ENCODE measurements at regions not wholly inside any gene's neighbourhood (a gene's known extent, or its start where the extent isn't known, plus 50 kb on each side); places are given as distances from the start of the nearest gene placed in this dataset.

DNA sequence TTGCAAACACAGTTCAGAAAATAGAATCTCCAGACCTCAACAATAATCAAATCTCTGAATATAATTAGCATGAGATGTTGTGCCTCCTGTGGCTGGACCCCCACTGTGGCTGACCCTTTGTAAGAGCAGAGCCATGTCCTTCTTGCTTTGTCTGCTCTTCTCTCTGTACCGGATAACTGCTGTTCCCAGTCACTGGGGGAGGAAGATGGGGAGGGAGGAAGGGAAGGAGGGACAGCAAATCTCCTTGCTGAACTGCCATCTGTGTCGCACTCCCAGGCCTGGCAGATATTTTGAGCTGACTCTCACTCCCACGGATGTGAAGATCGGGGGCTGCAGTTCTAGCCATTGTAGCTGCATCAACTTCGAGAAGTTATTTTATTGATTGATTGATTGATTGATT is 319.0 kb upstream of the CXCR4 start:
- DNase-seq, result peak; percentile 29
- Histone ChIP-seq H3K9ac (no peak overlapping the region), H3K4me1 (ENCODE audit: control insufficient read depth in 1 of 2, insufficient read depth in 2 of 2, low read depth in 1 of 2, low read length in 1 of 2) (peaks cover 0 to 3% of the 10 kb centered on the region in 2 experiments; a peak in 1 of 4 replicates), H3K36me3 (replicated peaks in 1 of 2; ENCODE audit: control insufficient read depth in 1 of 2, insufficient read depth in 2 of 2, low read length in 1 of 2) (no peaks in the 10 kb centered on the region), H3K79me2 (ENCODE audit: insufficient read depth) (no peaks in the 10 kb centered on the region), H4K20me1 (ENCODE audit: insufficient read depth) (no peaks in the 10 kb centered on the region), H3K4me3 (ENCODE audit: low read depth in 2 of 2, low read length in 1 of 2) (no peak overlapping the region), H3K27ac (ENCODE audit: low read depth in 2 of 2, low read length in 1 of 2) (no peak overlapping the region), H3F3A (replicated peaks; ENCODE audit: insufficient read depth) (no peaks in the 10 kb centered on the region), H3K4me2 (no peak overlapping the region), H3K9me2 (no peaks in the 10 kb centered on the region), H3K27me3 (ENCODE audit: insufficient read depth) (no peaks in the 10 kb centered on the region), H2AFZ (ENCODE audit: low read depth) (no peak overlapping the region), H3K9me3 (no peaks in the 10 kb centered on the region)
- WGBS (ENCODE audit: low lambda C conversion rate), result 30% methylated on average over 5 of the region's 5 CpGs
- no peak for TF ChIP-seq GATA2 (CRISPR knock-in tag; IDR thresholded peaks at IDR 0.05)
- TF ChIP-seq CHD2 (IDR thresholded peaks at IDR 0.05; ENCODE audit: low read length, partially characterized antibody), result no peak
- TF ChIP-seq, protein P1, sequence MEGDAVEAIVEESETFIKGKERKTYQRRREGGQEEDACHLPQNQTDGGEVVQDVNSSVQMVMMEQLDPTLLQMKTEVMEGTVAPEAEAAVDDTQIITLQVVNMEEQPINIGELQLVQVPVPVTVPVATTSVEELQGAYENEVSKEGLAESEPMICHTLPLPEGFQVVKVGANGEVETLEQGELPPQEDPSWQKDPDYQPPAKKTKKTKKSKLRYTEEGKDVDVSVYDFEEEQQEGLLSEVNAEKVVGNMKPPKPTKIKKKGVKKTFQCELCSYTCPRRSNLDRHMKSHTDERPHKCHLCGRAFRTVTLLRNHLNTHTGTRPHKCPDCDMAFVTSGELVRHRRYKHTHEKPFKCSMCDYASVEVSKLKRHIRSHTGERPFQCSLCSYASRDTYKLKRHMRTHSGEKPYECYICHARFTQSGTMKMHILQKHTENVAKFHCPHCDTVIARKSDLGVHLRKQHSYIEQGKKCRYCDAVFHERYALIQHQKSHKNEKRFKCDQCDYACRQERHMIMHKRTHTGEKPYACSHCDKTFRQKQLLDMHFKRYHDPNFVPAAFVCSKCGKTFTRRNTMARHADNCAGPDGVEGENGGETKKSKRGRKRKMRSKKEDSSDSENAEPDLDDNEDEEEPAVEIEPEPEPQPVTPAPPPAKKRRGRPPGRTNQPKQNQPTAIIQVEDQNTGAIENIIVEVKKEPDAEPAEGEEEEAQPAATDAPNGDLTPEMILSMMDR (IDR thresholded peaks at IDR 0.05), result no peak
- ChIA-PET CTCF (interaction anchor here (0.6 to 3.2 kb wide), 2 partner anchors 14 to 1401 kb away, joined by 3 to 17 read pairs; no protein-coding TSS in a partner anchor), POLR2A (no interaction called here)

DNA sequence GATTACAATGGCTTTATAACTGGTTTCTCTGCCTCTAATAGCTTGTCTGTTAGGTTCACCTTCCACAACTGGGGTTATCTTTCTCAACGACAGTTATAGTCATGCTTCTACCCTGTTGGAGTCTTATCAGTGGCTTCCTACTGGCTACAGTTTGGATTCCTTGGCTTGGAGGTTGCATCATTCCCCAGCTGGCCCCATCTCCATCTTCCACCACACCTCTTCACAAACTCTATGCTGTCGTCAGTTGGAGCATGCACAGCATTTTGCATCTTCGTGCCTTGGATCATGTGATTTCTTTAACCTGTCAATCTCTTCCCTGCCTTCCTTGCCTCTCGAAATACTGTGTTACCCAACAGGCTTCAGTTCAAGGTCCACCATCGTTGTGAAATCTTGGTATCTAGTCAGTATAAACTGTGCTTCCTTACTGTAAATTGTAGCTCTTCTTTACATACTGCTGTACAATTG is 316.3 kb upstream of the CXCR4 start:
- ChIA-PET CTCF (interaction anchor here (2.0 kb wide), 1 partner anchor 11 kb away, joined by 10 read pairs; no protein-coding TSS in a partner anchor), POLR2A (no interaction called here)
- H3K9me3 ChIP-seq, result no peaks in the 10 kb centered on the region
- H3K4me1 ChIP-seq (ENCODE audit: control insufficient read depth in 1 of 2, insufficient read depth in 2 of 2, low read depth in 1 of 2, low read length in 1 of 2), result peaks cover 0 to 3% of the 10 kb centered on the region in 2 experiments; a peak in 1 of 4 replicates
- H2AFZ ChIP-seq (ENCODE audit: low read depth), result no peak overlapping the region
- no peak overlapping the region for H3K9ac ChIP-seq
- no peaks in the 10 kb centered on the region for H3K27me3 ChIP-seq (ENCODE audit: insufficient read depth)
- no peaks in the 10 kb centered on the region for H3K9me2 ChIP-seq
- H3K4me2 ChIP-seq, result no peak overlapping the region
- H3F3A ChIP-seq (replicated peaks; ENCODE audit: insufficient read depth), result no peaks in the 10 kb centered on the region
- H3K36me3 ChIP-seq (replicated peaks in 1 of 2; ENCODE audit: control insufficient read depth in 1 of 2, insufficient read depth in 2 of 2, low read length in 1 of 2), result no peaks in the 10 kb centered on the region
- TF ChIP-seq FOXJ3 (CRISPR knock-in tag; IDR thresholded peaks at IDR 0.05) (no peak), POLR2AphosphoS5 (IDR thresholded peaks at IDR 0.05; ENCODE audit: low read depth, low read length) (no peak), FOXM1 (IDR thresholded peaks at IDR 0.05; ENCODE audit: low read depth) (no peak), CHD2 (IDR thresholded peaks at IDR 0.05; ENCODE audit: low read length, partially characterized antibody) (no peak), EZH2phosphoT487 (IDR thresholded peaks at IDR 0.05; ENCODE audit: borderline replicate concordance, low read depth) (no peak), TCF12 (IDR thresholded peaks at IDR 0.05) (no peak), RXRA (IDR thresholded peaks at IDR 0.05; ENCODE audit: borderline replicate concordance, low read depth) (no peak), MEF2A (IDR thresholded peaks at IDR 0.05; ENCODE audit: borderline replicate concordance, low read depth) (no peak), GABPA (IDR thresholded peaks at IDR 0.05; ENCODE audit: low read depth) (no peak)
- TF ChIP-seq, protein P1 (IDR thresholded peaks at IDR 0.05), result no peak
- TF ChIP-seq, protein P2, sequence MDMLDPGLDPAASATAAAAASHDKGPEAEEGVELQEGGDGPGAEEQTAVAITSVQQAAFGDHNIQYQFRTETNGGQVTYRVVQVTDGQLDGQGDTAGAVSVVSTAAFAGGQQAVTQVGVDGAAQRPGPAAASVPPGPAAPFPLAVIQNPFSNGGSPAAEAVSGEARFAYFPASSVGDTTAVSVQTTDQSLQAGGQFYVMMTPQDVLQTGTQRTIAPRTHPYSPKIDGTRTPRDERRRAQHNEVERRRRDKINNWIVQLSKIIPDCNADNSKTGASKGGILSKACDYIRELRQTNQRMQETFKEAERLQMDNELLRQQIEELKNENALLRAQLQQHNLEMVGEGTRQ (IDR thresholded peaks at IDR 0.05; ENCODE audit: borderline replicate concordance, low read depth, low read length), result no peak
- whole genome bisulfite sequencing (ENCODE audit: low lambda C conversion rate), result 11% methylated on average over 5 of the region's 5 CpGs
- no peaks in the 10 kb centered on the region for H3K79me2 ChIP-seq (ENCODE audit: insufficient read depth)
- no peak for DNase-seq
- no peak overlapping the region for H3K4me3 ChIP-seq (ENCODE audit: low read depth in 2 of 2, low read length in 1 of 2)
- H3K27ac ChIP-seq (ENCODE audit: low read depth in 2 of 2, low read length in 1 of 2), result no peak overlapping the region
- H4K20me1 ChIP-seq (ENCODE audit: insufficient read depth), result no peaks in the 10 kb centered on the region
